Jurkat, Clone E6-1 (cell line): ENCODE measurements at regions not wholly inside any gene's neighbourhood (a gene's known extent, or its start where the extent isn't known, plus 50 kb on each side); places are given as distances from the start of the nearest gene placed in this dataset.
A peak's percentile ranks its signal among the peaks of the same experiment; 100 is the strongest.

Experiments
- DNase-seq: peaks from one replicate; pipeline ENCODE4 v3.0.0-alpha.2; 2011; ENCODE audit warnings: low read depth, low spot score
- H3K4me3 ChIP-seq: 2 replicates; pipeline ENCODE4 v1.5.1; 2011; ENCODE audit warnings: mild to moderate bottlenecking, low read length, control low read depth, moderate library complexity

DNA sequence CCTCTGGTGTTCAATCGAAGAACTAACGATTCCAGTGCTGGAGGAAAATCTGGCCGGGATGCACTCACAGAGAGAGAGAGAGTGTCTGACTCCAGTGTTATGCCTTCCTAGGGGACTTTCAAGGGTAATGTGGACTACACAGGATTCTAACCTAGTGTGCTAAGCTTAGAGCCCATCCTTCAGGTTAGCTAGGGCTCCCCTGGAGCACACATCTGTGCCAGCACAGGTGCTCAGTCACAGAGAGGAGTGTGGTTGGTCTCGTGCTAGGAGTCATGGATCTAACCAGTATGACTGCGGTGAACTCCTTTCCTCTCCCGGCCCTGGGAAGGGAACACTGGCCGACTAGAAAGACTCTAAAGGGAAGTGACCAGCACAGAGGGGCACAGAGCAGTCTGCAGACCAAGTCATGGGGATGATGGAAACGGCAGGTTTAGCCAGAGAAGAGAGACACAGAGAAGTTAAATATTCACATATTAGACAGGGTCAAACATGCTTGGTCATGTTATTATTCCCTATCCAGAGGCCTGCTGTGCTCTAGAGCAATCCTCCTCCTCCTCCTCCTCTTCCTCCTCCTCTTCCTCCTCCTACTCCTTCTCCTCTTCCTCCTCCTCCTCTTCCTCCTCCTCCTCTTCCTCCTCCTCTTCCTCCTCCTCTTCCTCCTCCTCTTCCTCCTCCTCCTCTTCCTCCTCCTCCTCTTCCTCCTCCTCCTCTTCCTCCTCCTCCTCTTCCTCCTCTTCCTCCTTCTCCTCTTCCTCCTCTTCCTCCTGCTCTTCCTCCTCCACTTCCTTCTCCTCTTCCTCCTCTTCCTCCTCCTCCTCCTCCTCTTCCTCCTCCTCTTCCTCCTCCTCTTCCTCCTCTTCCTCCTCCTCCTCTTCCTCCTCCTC is 280.3 kb downstream of the XXYLT1 start:
- H3K4me3 ChIP-seq: no peak overlapping the region
- DNase-seq: no peak

- no peak overlapping the region for H3K4me3 ChIP-seq
- no peak for DNase-seq
These were observed 279.7 kb downstream of the XXYLT1 start for GRCh38 chr3:194991338-194991654.

GRCh38 chr3:194993896-194994295 is 277.1 kb downstream of the XXYLT1 start:
- H3K4me3 ChIP-seq: no peak overlapping the region
- no peak for DNase-seq

- H3K4me3 ChIP-seq: no peak overlapping the region
- no peak for DNase-seq
These were observed 276.4 kb downstream of the XXYLT1 start for GRCh38 chr3:194994551-194994981.

DNA sequence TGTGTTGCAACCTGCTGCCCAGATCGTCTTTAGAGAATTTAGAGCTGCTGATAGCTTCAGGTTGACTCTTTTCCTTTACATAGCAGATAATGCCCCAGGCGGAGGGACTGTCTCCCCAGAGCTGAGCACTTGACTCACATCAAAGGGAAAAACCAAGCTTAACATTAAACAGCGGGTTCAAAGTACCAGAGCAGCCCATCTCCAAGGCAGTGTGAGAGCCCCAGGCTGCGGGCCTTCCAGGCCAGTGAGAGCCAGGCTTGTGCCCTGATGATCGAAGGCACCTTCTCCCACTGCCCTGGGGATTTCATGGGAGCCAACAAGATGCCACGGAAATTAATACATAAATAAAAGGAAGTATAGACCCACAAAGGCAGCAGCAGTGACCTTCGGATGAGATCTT is 275.6 kb downstream of the XXYLT1 start:
- no peak for DNase-seq
- no peak overlapping the region for H3K4me3 ChIP-seq

GRCh38 chr3:194995922-194996321 is 275.0 kb downstream of the XXYLT1 start:
- DNase-seq: no peak
- no peak overlapping the region for H3K4me3 ChIP-seq

DNA sequence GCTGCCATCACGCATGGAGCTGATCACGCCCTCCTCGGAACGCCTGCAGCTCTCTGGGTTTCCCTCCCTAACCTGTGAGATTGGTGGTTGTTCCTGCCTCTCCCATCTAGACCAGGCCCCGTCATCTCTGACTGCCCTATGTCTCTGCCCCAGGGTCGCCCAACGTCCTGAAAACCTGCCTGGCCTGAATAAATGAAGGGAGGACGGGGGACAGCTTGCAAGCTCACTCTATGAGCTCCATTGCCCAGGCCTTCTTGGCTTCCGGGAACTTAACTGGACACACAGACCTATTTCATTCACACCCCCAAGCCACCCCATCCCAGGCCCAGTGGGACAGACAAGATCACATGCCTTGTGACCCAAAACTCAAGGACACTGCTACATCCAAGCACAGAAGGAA is 274.2 kb downstream of the XXYLT1 start:
- no peak for DNase-seq
- H3K4me3 ChIP-seq: no peak overlapping the region

DNA sequence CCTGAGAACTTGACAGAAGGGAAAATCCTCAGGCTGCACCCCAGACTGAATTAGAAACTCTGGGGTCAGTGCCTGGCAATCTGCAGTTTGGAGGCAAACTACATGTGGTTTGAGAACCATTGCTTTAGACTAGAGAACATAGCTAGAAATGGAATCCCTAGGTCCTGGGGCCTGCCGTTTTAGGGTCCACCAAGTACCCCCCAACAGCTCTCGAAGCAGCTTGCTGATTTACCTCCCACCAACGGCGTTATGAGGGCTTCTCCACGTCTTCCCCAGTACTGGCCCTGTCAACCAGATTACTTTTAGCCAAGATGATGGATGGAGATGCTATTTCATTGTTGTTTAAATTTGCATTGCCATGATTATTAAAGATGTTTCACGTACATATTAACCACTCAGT is 272.5 kb downstream of the XXYLT1 start:
- no peak for DNase-seq
- no peak overlapping the region for H3K4me3 ChIP-seq

DNA sequence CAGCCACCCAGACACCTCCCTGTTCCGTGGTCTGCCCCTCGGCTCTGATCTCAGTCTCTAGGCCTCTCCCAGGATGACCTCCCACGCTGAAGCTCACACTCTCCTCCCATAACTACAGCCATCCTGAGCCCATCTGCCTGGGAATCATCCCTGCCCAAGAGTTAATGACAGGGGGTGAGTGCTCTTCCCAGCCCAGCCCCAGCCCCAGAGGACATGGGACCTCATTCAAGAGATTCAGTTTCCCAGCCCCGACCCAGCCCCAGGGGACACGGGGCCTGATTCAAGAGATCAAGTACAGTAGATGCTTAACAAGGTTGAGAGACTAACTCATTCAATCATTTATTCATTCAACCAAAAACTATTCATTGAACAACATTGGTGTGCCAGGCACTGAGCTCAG is 272.0 kb downstream of the XXYLT1 start:
- no peak for DNase-seq
- no peak overlapping the region for H3K4me3 ChIP-seq

- no peak for DNase-seq
- H3K4me3 ChIP-seq: no peak overlapping the region
These were observed 271.5 kb downstream of the XXYLT1 start for GRCh38 chr3:194999491-194999890.

DNA sequence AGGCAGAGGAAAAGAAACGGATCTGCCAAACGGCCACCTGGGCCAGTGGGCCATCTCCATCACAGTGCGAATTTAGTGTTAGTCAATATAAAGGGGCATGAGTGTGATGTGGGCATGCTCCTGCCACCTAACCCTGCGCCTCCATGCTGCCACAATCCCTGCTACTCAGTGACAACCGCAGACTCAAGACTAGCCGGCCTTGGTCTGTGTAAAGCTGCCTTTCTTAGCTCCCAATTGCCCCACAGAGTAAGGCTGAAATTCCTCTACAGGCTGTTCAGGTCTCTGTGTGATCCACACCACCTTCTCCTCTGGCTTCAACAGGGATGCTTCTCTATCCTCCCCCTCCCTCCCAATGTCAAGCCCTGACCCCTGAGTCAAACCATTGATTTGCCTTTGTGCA is 269.7 kb downstream of the XXYLT1 start:
- no peak for DNase-seq
- H3K4me3 ChIP-seq: no peak overlapping the region

DNA sequence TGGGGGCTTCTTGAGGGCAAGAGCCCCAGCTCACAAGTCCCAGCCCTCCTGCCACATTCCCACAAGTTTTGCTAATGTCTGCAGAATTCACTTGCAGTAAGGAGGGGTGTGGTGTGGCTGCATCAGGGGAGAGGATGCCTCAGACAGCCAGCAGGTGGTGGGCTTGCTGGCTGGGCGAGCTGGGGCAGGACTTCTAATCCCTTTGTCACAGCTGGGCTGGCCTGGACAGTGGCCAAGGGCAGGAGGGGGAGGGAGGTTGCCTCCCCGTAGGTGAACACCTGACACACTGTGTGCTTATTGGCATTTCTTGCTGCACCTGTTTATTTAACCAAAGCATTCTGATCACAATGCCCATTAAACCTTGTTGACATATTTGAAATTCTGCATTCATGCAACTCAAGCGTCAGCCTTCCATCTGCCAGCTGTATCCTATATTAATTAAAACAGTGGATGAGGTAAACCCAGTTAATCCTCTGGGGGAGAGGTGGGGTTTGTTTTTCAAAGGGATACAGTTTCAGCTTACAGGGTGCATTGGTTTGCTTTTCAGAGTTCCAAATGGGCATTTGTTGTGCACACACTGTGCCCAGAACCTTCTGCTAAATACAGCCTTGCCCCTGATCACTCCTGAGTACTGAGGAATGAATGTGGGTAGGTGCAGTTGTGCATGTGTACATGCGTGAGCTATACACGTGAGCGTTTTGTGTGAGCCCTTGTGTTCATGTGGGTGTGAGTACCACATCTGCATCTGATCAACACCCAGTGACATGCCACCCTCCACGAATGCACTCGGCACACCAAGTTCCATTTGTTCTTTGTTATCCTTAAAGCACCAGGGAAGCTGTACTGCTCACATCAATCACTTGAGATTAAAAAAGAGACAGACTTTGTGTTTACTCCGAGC is 268.7 kb downstream of the XXYLT1 start:
- H3K4me3 ChIP-seq: no peak overlapping the region
- DNase-seq: peak; percentile 20

DNA sequence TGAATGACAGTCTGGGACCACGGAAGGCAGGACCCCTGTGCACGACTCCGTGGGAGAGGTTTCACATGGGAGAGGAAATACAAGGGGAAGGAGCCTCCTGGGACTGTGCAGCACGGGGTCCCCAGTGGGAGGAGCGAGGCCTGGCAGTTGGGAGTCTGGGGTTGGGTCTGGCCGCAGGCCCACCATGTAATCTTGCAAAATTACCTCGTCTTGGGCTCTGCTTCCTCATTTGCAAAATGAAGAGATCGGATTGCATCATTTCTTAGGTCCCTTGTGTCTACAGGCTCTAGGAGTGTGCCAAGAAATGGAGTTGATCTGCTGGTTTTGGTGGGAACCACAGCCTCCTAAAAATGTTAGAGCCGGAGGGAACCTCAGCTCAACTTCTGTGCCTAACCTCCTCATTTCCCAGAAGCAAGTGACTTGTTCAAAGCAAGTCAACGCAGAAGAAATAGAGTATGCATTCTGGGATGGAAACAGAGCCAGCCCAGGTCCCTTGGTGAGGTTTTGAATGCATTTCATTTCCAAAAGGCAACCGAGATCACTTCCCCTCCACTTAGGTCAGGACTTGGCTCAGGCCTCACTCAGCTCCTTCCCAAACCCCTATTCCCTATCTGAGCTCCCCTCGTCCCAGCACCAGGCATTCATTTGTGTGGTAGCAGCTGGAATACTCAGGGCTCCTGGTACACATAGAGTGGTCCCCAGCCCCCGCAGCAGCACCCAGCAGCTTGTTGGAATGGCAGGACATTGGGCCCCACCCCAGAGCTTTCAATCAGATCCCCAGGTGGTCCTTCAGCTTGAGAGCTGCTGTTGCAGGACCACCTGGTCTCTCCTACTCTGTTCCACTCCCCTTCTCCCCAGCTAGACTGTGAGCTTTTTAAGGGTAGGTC is 267.7 kb downstream of the XXYLT1 start:
- H3K4me3 ChIP-seq: no peak overlapping the region
- no peak for DNase-seq

- H3K4me3 ChIP-seq: no peak overlapping the region
These were observed 267.1 kb downstream of the XXYLT1 start for GRCh38 chr3:195003893-195004289.

DNA sequence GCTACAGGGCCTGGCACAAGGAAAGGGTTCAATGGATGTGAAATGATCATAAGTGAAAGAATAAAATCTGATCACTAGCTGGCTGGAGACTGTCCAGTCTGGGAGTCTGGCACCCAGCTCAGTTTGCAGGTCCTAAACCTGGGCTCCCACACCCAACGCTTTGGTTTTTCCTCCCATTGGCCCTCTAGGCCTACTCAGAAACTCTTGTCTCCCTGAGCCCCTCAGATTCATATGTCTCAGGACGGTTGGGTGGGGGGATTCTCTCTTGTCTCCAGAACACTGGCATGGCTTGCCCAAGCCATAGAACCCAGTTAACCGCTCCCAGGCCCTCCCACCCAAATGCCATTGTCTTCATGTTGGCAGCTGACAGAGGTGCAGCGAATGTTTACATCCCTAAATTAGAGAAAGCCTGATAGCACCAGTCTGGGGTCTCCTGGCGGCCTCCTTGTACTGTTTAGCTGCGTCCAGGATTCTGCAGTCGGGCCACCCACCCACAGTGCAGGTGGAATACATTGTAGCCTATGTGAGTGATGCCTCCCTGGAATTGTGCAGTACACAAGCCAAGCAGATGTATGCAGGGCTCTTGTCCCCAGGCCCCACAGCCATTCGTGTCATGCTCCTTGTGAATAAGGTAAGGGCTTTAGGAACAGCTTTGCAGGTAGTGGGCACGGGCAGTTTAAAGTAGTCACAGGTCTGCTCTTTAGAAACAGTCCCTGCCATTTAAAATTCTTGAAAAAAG is 266.3 kb downstream of the XXYLT1 start:
- no peak for DNase-seq

More at GRCh38 chr3:195003893-195004289, 267.1 kb downstream of the XXYLT1 start:
- DNase-seq: no peak

DNA sequence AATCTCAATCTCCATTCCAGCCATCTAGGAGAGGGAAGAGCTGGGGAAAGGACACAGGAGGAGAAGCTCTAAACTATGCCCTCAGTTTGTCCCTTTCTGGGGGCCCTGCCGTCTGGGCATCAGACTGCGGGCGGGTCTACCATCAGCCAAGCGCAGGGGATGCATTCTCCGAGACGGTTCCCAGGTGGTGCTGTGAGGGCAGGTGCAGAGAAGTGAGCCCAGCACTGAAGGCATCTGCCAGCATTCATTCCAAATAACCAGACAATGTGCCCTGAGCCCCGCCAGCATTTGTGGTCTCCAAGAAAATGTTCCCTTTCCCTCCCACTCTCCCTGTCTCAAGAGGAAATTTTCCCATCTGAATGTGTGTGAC is 265.7 kb downstream of the XXYLT1 start:
- no peak for DNase-seq
- no peak overlapping the region for H3K4me3 ChIP-seq

More for the DNA sequence above, 266.3 kb downstream of the XXYLT1 start:
- no peak overlapping the region for H3K4me3 ChIP-seq

DNA sequence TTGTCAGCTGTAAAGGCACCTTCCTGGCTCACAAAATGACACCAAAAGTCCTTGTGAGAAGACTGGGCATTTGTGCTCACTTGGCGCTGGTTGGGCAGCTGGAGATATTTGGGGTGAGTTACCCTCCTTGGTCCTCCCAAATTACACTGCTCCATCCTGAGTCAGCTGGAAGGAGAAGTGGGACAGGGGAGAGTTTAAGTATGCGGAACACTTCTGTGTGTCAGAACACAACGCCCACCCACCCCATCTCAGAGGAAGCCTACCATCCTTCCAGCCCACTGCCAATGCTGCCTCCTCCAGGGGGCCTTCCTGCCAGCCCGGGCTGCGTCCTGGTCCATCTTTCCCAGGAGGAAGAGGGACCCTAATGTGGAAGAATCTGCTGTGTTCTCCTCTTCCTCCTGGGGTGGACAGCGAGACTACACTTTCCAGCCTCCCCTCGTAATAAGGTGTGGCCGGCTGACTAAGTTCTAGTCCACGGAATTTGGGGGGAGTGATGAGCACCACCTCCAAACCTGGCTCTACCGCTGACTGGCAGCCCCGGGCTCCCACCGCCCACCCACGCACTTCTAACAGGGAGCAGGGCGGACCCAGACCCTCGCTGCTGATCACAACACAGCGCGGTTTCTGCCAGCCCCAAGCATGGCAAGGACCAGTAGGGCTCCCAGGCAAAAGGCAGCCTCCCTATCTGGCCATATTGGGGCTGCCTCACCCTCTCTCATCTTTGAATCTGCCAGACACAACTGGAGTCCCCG is 265.0 kb downstream of the XXYLT1 start:
- no peak overlapping the region for H3K4me3 ChIP-seq
- DNase-seq: no peak

DNA sequence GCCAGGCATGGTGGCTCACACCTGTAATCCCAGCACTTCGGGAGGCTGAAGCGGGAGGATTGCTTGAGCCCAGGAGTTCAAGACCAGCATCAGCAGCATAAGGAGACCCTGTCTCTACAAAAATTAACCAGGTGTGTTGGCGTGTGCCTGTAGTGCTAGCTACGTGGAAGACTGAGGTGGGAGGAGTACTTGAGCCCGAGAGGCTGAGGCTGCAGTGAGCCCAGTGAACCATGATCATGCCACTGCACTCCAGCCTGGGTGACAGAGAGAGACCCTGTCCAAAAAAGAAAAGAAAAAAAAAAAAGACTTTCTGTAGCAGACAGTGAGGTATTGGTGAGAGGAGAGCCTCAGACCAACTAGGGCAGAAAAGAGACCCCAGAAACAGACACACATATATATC is 263.8 kb downstream of the XXYLT1 start:
- no peak overlapping the region for H3K4me3 ChIP-seq
- no peak for DNase-seq
